ENCODE measurements at regions not wholly inside any gene's neighbourhood (a gene's known extent, or its start where the extent isn't known, plus 50 kb on each side); places are given as distances from the start of the nearest gene placed in this dataset.

- no peak for TF ChIP-seq CTCF (IDR thresholded peaks at IDR 0.05; ENCODE audit: insufficient read depth, low read depth, low read length)
- TF ChIP-seq EZH2 (IDR thresholded peaks at IDR 0.05; ENCODE audit: insufficient read depth, low read length) = no peak
Measured at GRCh38 chr18:39244242-39244641, 1678.6 kb upstream of the CELF4 start.
